Neutrophil (primary cell): ENCODE measurements at regions not wholly inside any gene's neighbourhood (a gene's known extent, or its start where the extent isn't known, plus 50 kb on each side); places are given as distances from the start of the nearest gene placed in this dataset.

Source experiments
- H3K27ac ChIP-seq: fragments of 200-600 bp; sonication (generic); 2 replicates; pipeline ENCODE4 v1.5.1; 2016; ENCODE audit warnings: mild to moderate bottlenecking, moderate library complexity
- H3K27me3 ChIP-seq: fragments of 200-600 bp; sonication (generic); 2 replicates; pipeline ENCODE4 v1.6.0; 2016; ENCODE audit warnings: mild to moderate bottlenecking
- H3K36me3 ChIP-seq: fragments of 200-600 bp; sonication (generic); 2 replicates; pipeline ENCODE4 v1.5.1; 2017
- H3K4me1 ChIP-seq, 2 experiments: fragments of 200-600 bp in 1 of 2; sonication (generic) in 1 of 2; 1 replicate in 1 of 2; 2 replicates in 1 of 2; pipeline versions ENCODE4 v1.5.1 to v1.6.1; 2013 to 2016; ENCODE audit warnings: low read depth in 1 of 2, low read length in 1 of 2, mild to moderate bottlenecking in 1 of 2, moderate library complexity in 1 of 2; ENCODE audit not compliant: control insufficient read depth in 1 of 2, insufficient read depth in 1 of 2
- H3K4me3 ChIP-seq, 2 experiments: fragments of 200-600 bp in 1 of 2; sonication (generic) in 1 of 2; 1 replicate in 1 of 2; 2 replicates in 1 of 2; pipeline ENCODE4 v1.5.1; 2013 to 2016; ENCODE audit warnings: low read depth in 1 of 2, low read length in 1 of 2, mild to moderate bottlenecking in 1 of 2, moderate library complexity in 1 of 2
- H3K9me3 ChIP-seq: fragments of 200-600 bp; sonication (generic); 2 replicates; pipeline ENCODE4 v1.5.1; 2016
- TF ChIP-seq, protein P1 (sequence below): fragments of 200-600 bp; sonication (generic); IDR thresholded peaks from 2 replicates; pipeline ENCODE4 v1.5.1; 2016; ENCODE audit warnings: antibody characterized with exemption

DNA sequence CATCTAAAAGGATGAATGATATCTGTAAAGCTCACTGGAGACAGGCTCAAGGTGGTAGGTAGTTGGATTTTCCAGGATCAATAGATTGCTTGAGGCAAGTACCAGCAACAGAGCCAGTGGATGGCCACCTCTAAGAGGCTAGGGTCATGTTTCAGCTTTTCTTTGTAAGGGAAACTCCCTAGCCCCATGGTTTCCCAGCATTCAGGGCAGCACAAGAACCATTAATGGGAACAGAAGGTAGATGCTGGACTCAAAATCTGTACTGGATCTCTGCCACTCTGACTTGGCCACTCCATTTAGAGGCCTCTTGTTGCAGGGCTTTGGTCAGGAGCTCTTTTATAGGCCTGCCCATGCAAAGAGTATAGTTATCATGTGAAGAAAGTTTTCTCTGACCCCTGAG is 76.1 kb upstream of the DYRK2 start:
- Histone ChIP-seq H3K27ac (no peak overlapping the region), H3K27me3 (no peaks in the 10 kb centered on the region), H3K36me3 (no peaks in the 10 kb centered on the region), H3K4me3 (no peak overlapping the region), H3K4me1 (no peaks in the 10 kb centered on the region), H3K9me3 (no peaks in the 10 kb centered on the region)
- TF ChIP-seq, protein P1, sequence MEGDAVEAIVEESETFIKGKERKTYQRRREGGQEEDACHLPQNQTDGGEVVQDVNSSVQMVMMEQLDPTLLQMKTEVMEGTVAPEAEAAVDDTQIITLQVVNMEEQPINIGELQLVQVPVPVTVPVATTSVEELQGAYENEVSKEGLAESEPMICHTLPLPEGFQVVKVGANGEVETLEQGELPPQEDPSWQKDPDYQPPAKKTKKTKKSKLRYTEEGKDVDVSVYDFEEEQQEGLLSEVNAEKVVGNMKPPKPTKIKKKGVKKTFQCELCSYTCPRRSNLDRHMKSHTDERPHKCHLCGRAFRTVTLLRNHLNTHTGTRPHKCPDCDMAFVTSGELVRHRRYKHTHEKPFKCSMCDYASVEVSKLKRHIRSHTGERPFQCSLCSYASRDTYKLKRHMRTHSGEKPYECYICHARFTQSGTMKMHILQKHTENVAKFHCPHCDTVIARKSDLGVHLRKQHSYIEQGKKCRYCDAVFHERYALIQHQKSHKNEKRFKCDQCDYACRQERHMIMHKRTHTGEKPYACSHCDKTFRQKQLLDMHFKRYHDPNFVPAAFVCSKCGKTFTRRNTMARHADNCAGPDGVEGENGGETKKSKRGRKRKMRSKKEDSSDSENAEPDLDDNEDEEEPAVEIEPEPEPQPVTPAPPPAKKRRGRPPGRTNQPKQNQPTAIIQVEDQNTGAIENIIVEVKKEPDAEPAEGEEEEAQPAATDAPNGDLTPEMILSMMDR, result no peak

DNA sequence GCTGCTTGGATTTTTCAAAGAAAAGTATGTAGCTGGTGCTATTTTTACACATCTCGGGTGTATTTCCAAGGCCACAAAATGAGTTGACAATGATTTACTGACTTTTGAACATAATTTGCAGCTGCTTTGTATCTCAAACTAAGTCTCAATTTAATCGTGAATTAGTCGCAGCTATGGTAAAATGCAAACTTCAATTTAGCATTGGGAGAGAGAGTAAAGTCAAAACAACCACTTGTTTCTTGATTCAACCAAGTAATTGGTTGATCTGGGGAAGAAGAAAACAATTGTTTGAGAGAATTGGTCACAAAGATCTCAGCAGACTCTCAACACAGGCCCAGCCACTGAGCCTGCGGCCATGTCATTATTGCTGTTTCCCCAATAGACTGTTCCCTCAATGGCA is 75.0 kb upstream of the DYRK2 start:
- TF ChIP-seq, protein P1, result no peak
- H3K27me3 ChIP-seq, result no peaks in the 10 kb centered on the region
- no peaks in the 10 kb centered on the region for H3K9me3 ChIP-seq
- no peak overlapping the region for H3K4me3 ChIP-seq
- H3K36me3 ChIP-seq, result no peaks in the 10 kb centered on the region
- H3K27ac ChIP-seq, result no peak overlapping the region
- H3K4me1 ChIP-seq, result no peaks in the 10 kb centered on the region

DNA sequence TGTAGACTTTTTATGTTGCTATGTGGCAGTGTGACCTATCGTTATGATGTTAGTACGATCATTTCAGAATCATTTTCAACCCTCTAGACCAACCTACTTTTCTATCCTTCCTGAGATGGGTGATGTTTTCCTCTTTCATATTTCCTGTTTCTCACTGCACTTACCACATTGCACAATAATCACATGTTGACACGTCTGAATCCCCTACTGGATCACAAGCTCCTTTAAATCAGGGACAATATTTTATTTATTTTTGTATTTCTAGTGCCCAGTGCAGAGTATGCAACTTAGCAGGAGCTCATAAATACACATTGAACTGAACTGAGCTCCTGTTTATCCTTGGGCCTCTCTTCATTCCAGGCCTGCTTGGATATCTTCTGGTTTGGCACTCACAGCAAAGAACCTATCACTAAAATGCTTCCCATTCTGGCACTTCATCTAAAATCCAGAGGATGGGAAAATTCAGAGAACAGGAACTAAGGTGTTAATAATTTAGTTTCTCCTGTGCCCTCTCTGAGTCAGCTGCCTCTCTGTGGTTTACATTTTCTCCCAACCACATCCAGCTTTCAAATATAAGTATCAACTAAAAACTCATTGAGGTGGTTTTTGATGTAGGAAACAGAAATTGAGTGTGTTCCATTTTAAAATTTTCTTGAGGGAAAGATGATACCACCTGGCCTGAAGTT is 69.4 kb upstream of the DYRK2 start:
- Histone ChIP-seq H3K27me3 (no peaks in the 10 kb centered on the region), H3K36me3 (no peaks in the 10 kb centered on the region), H3K9me3 (no peaks in the 10 kb centered on the region), H3K4me1 (no peaks in the 10 kb centered on the region), H3K4me3 (no peak overlapping the region), H3K27ac (no peak overlapping the region)
- TF ChIP-seq, protein P1, result no peak

DNA sequence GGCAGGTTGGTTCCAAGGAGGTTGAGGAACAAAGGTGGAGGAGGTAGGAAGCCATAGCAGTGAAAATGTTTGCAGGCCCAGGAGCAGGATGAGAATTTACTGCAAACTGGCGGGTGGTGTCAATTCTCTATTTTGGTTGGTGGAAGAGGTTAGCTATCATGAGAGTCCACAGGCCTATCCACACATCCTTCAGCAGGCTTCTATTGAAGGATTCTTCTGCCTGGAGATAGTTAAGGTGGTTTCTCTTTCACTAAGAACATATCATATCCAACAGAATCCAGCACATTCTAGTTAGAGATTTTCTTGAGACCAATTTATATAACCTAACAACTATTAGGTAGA is 68.9 kb upstream of the DYRK2 start:
- H3K9me3 ChIP-seq, result no peaks in the 10 kb centered on the region
- H3K4me1 ChIP-seq, result no peaks in the 10 kb centered on the region
- H3K27ac ChIP-seq, result no peak overlapping the region

DNA sequence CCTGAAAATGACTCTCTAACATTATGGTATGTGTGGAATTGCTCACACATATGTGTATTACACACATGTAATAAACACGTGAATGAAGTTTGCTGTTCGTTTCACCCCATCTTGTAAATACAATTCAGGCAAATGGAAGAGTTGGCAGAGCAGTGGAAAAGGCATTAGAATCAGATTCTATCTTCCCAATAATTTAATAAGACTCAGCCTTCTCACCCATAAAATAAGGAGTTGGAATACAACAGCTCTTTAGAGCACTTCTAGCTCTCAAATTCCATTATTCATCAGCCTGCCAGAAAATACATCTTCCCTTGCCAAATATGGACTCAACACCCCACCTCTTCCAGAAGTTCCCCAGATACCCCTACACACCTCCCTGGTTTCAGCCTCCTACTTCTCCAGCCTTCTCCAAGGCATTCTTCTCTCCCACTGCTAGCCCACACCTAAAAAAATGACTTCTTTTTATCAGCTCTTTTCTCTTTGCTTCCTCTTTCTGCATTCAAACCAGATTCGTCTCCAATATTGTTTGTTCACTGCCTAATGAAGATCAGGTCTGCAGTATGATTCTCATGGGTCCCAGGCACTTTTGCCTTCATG is 66.2 kb upstream of the DYRK2 start:
- Histone ChIP-seq H3K27me3 (no peaks in the 10 kb centered on the region), H3K9me3 (no peaks in the 10 kb centered on the region), H3K36me3 (no peaks in the 10 kb centered on the region), H3K4me1 (no peaks in the 10 kb centered on the region), H3K27ac (no peak overlapping the region), H3K4me3 (no peak overlapping the region)
- TF ChIP-seq, protein P1, result no peak

More for the DNA sequence above, 68.9 kb upstream of the DYRK2 start:
- Histone ChIP-seq H3K27me3 (no peaks in the 10 kb centered on the region), H3K4me3 (no peak overlapping the region), H3K36me3 (no peaks in the 10 kb centered on the region)
- TF ChIP-seq, protein P1, result no peak
